K562 (cell line): ENCODE measurements at regions not wholly inside any gene's neighbourhood (a gene's known extent, or its start where the extent isn't known, plus 50 kb on each side); places are given as distances from the start of the nearest gene placed in this dataset.
"Not testable (repeated sequence)": the region's sequence is repeated elsewhere in the genome, so short reads cannot be mapped to it uniquely, and the experiment has no call there.

Experiments used
- ATAC-seq: fragments of 200-7000 bp; cut with Tn5 transposase; 3 replicates; pipeline ENCODE4 v1.9.1; 2020; ENCODE audit warnings: moderate library complexity
- BruUV-seq: library from RNA; stranded (reverse); fragments of 400-500 nt; replicated peaks from 2 replicates; lab custom pipeline; 2021; lab: Mats Ljungman, UMichigan
- CTCF ChIA-PET: fragments of 300-600 bp; formaldehyde crosslinking; extraction: SDS; loops from one replicate; lab custom pipeline; 2021; ENCODE audit warnings: low intra/inter-chr PET ratio; lab: Yijun Ruan, JAX
- POLR2A ChIA-PET: fragments of 300-600, 350-650 bp; sonication (Branson Sonifier 250); formaldehyde crosslinking; extraction: SDS; loops from one replicate; lab custom pipeline; 2021; ENCODE audit warnings: antibody characterized with exemption, inconsistent platforms; lab: Yijun Ruan, JAX
- DNase-seq, 4 experiments: peaks; one replicate each; pipeline versions ENCODE4 v3.0.0 to v3.0.0-alpha.2; 2011 to 2018; ENCODE audit warnings: low spot score in 3 of 4, mixed read lengths in 3 of 4; ENCODE audit errors: extremely low read depth in 1 of 4
- FAIRE-seq: peaks from 2 replicates; lab custom pipeline; 2011; peaks lifted over from hg19 to GRCh38; lab: Jason Lieb, UNC
- H2AFZ ChIP-seq: 2 replicates; pipeline ENCODE4 v1.6.0; 2011; ENCODE audit warnings: low read depth, low read length, control low read depth, inconsistent platforms
- H3K27ac ChIP-seq: fragments of 200-600 bp; 3 replicates; pipeline ENCODE4 v1.8.0; 2011; ENCODE audit warnings: low read depth, mild to moderate bottlenecking, control low read depth, inconsistent platforms, low read length, moderate library complexity, mixed read lengths; ENCODE audit errors: extremely low read depth
- H3K27me3 ChIP-seq, 2 experiments: fragments of 300-600 bp in 1 of 2; 2 replicates in 1 of 2; 3 replicates in 1 of 2; pipeline versions ENCODE4 v1.6.0 to v1.8.0; 2011; ENCODE audit warnings: inconsistent platforms in 2 of 2, low read length in 2 of 2, mild to moderate bottlenecking in 1 of 2, mixed read lengths in 1 of 2, moderate library complexity in 1 of 2; ENCODE audit not compliant: control insufficient read depth in 2 of 2, insufficient read depth in 2 of 2
- H3K36me3 ChIP-seq: fragments of 300-600 bp; 3 replicates; pipeline ENCODE4 v1.8.0; 2011; ENCODE audit warnings: mild to moderate bottlenecking, low read length, inconsistent platforms; ENCODE audit not compliant: control insufficient read depth, insufficient read depth
- H3K4me1 ChIP-seq, 2 experiments: fragments of 200-600 bp in 1 of 2; replicated peaks in 1 of 2; 2 replicates in 1 of 2; 3 replicates in 1 of 2; pipeline versions ENCODE4 v1.5.1 to v1.8.0; 2011; ENCODE audit warnings: inconsistent platforms in 2 of 2, low read length in 2 of 2, mild to moderate bottlenecking in 1 of 2, mixed read lengths in 1 of 2, moderate library complexity in 1 of 2; ENCODE audit not compliant: control insufficient read depth in 2 of 2, insufficient read depth in 2 of 2
- H3K4me2 ChIP-seq: 2 replicates; pipeline ENCODE4 v1.6.1; 2011; ENCODE audit warnings: low read length, control low read depth, inconsistent platforms, mixed read lengths; ENCODE audit not compliant: insufficient read depth
- H3K4me3 ChIP-seq: fragments of 200-600 bp; sonication (generic), shearing (Covaris generic); 2 replicates; pipeline ENCODE4 v1.5.1; 2016; ENCODE audit warnings: control low read depth, inconsistent platforms
- H3K79me2 ChIP-seq: fragments of 200-600 bp; 3 replicates; pipeline ENCODE4 v1.8.0; 2011; ENCODE audit warnings: low read length, inconsistent platforms; ENCODE audit not compliant: control insufficient read depth, insufficient read depth
- H3K9ac ChIP-seq, 2 experiments: 2 replicates each; pipeline versions ENCODE4 v1.6.0 to v1.6.1; 2011; ENCODE audit warnings: low read depth in 2 of 2, low read length in 2 of 2, control low read depth in 1 of 2, inconsistent platforms in 1 of 2, mild to moderate bottlenecking in 1 of 2, mixed read lengths in 1 of 2; ENCODE audit not compliant: insufficient read depth in 1 of 2
- H3K9me1 ChIP-seq: one replicate; pipeline ENCODE4 v1.6.0; 2011; ENCODE audit warnings: inconsistent platforms, mild to moderate bottlenecking, low read length, moderate library complexity; ENCODE audit not compliant: control insufficient read depth, insufficient read depth
- H3K9me3 ChIP-seq: replicated peaks from 2 replicates; pipeline ENCODE4 v1.5.1; 2011; ENCODE audit warnings: low read depth, low read length, inconsistent platforms; ENCODE audit not compliant: control insufficient read depth, insufficient read depth
- H4K20me1 ChIP-seq: replicated peaks from 2 replicates; pipeline ENCODE4 v1.6.1; 2011; ENCODE audit warnings: low read length, inconsistent platforms, mixed read lengths; ENCODE audit not compliant: control insufficient read depth, insufficient read depth
- ARID2 ChIP-seq: fragments of 450-650 bp; IDR thresholded peaks from 2 replicates; pipeline ENCODE4 v1.6.1; 2017; ENCODE audit warnings: antibody characterized with exemption, mild to moderate bottlenecking
- NFXL1 ChIP-seq: fragments of 450-650 bp; formaldehyde crosslinking; IDR thresholded peaks from 2 replicates; pipeline ENCODE4 v1.4.0; 2021; ENCODE audit warnings: mild to moderate bottlenecking
- THAP12 ChIP-seq: fragments of 250-450 bp; sonication (Bioruptor Pico); IDR thresholded peaks from 2 replicates; pipeline ENCODE4 v1.9.0; 2021; ENCODE audit warnings: mild to moderate bottlenecking, inconsistent platforms
- ZBTB7A ChIP-seq: IDR thresholded peaks from 2 replicates; pipeline ENCODE4 v1.6.1; 2011; ENCODE audit warnings: low read depth, mild to moderate bottlenecking, low read length, moderate library complexity, borderline replicate concordance; ENCODE audit not compliant: control insufficient read depth
- ZNF707 ChIP-seq: fragments of 250-450 bp; sonication (Bioruptor Pico); conservative IDR thresholded peaks from 2 replicates; pipeline ENCODE4 v1.8.0; 2022; ENCODE audit warnings: inconsistent platforms, mild to moderate bottlenecking, moderate library complexity
- WGBS: fragments of 100-300 bp; shearing (Covaris generic); methylation state at CpG from one replicate; pipeline ENCODE4 v1.1.6; 2016; ENCODE audit warnings: low coverage, mixed read lengths; ENCODE audit not compliant: insufficient coverage; ENCODE audit errors: missing lambda C conversion rate; 5-methylcytosine and 5-hydroxymethylcytosine counted together
- in situ Hi-C: fragments of 300-500 bp; cut with MboI; formaldehyde crosslinking; loops from 4 replicates; pipeline ENCODE4 v1.15.0; 2018; ENCODE audit warnings: inconsistent platforms, mixed read lengths
- intact Hi-C: fragments of 100-400 bp; cut with micrococcal nuclease; formaldehyde crosslinking; loops from 2 replicates; pipeline ENCODE4 v1.14.2; 2022
- TF ChIP-seq, protein P1 (sequence below): fragments of 450-650 bp; formaldehyde crosslinking; conservative IDR thresholded peaks from 2 replicates; pipeline ENCODE4 v1.4.0; 2022; ENCODE audit warnings: mild to moderate bottlenecking, missing genetic modification characterization

- CTCF ChIA-PET, H3K4me1 ChIP-seq, H3K9ac ChIP-seq, H3K79me2 ChIP-seq, intact Hi-C loops, H3K27me3 ChIP-seq, H3K4me2 ChIP-seq, H3K27ac ChIP-seq, BruUV-seq, H3K9me3 ChIP-seq, H3K4me3 ChIP-seq, FAIRE-seq, DNase-seq, in situ Hi-C loops, H4K20me1 ChIP-seq, H3K36me3 ChIP-seq, POLR2A ChIA-PET, H3K9me1 ChIP-seq, ATAC-seq, H2AFZ ChIP-seq: not testable (repeated sequence)
- WGBS = 0% methylated on average over 1 of the region's 1 CpG
Observed at GRCh38 chr6:58193209-58193608, 875.8 kb downstream of the PRIM2 start.

GRCh38 chr6:58198301-58198700 lies 880.9 kb downstream of the PRIM2 start:
- TF ChIP-seq NFXL1 = no peak
- no peak for TF ChIP-seq ARID2
- no peak for TF ChIP-seq THAP12
- TF ChIP-seq ZBTB7A = no peak
- TF ChIP-seq, protein P1, sequence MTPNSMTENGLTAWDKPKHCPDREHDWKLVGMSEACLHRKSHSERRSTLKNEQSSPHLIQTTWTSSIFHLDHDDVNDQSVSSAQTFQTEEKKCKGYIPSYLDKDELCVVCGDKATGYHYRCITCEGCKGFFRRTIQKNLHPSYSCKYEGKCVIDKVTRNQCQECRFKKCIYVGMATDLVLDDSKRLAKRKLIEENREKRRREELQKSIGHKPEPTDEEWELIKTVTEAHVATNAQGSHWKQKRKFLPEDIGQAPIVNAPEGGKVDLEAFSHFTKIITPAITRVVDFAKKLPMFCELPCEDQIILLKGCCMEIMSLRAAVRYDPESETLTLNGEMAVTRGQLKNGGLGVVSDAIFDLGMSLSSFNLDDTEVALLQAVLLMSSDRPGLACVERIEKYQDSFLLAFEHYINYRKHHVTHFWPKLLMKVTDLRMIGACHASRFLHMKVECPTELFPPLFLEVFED = no peak
- no peak for TF ChIP-seq ZNF707 (CRISPR knock-in tag)
- TF ChIP-seq, all 486 proteins: peak for 0
- in situ Hi-C loops (no loop called here), intact Hi-C loops (no loop called here)
- Histone ChIP-seq H4K20me1 (no peaks in the 10 kb centered on the region), H3K9me3 (no peaks in the 10 kb centered on the region), H3K9ac (no peak overlapping the region), H3K27ac (no peak overlapping the region), H3K36me3 (no peaks in the 10 kb centered on the region), H3K27me3 (no peaks in the 10 kb centered on the region), H3K4me2 (no peak overlapping the region), H3K4me3 (no peak overlapping the region), H3K4me1 (no peaks in the 10 kb centered on the region), H2AFZ (no peak overlapping the region), H3K9me1 (no peaks in the 10 kb centered on the region), H3K79me2 (no peaks in the 10 kb centered on the region)
- BruUV-seq = no TSS peak
- ChIA-PET CTCF (no interaction called here), POLR2A (no interaction called here)
- WGBS = 1% methylated on average over 5 of the region's 5 CpGs
- DNase-seq (no peak), ATAC-seq (no peak), FAIRE-seq (no peak)

GRCh38 chr6:58237124-58237523 lies 919.7 kb downstream of the PRIM2 start:
- H4K20me1 ChIP-seq, H2AFZ ChIP-seq, H3K9me1 ChIP-seq, intact Hi-C loops, H3K79me2 ChIP-seq, H3K27ac ChIP-seq, H3K36me3 ChIP-seq, ATAC-seq, H3K4me2 ChIP-seq, H3K9me3 ChIP-seq, in situ Hi-C loops, H3K27me3 ChIP-seq, H3K4me3 ChIP-seq, H3K4me1 ChIP-seq, FAIRE-seq, H3K9ac ChIP-seq, BruUV-seq, DNase-seq, CTCF ChIA-PET, POLR2A ChIA-PET: not testable (repeated sequence)
- WGBS = 0% methylated on average over 1 of the region's 1 CpG
